Muscle layer of colon (tissue), 2 donors: ENCODE measurements at regions not wholly inside any gene's neighbourhood (a gene's known extent, or its start where the extent isn't known, plus 50 kb on each side); places are given as distances from the start of the nearest gene placed in this dataset.
"Not testable (repeated sequence)": the region's sequence is repeated elsewhere in the genome, so short reads cannot be mapped to it uniquely, and the experiment has no call there.

Source experiments
- H3K27ac ChIP-seq: one replicate; pipeline ENCODE4 v1.7.0; 2013; ENCODE audit warnings: low read depth, mild to moderate bottlenecking, low read length, moderate library complexity
- H3K27me3 ChIP-seq, 2 donors: one replicate each; pipeline ENCODE4 v1.7.0; 2013; ENCODE audit warnings: low read length in 2 of 2, mild to moderate bottlenecking in 2 of 2; ENCODE audit not compliant: insufficient read depth in 2 of 2, control insufficient read depth in 1 of 2
- H3K36me3 ChIP-seq: one replicate; pipeline ENCODE4 v1.7.0; 2013; ENCODE audit warnings: mild to moderate bottlenecking, low read length; ENCODE audit not compliant: insufficient read depth
- H3K4me1 ChIP-seq: one replicate; pipeline ENCODE4 v1.7.0; 2013; ENCODE audit warnings: mild to moderate bottlenecking, low read length; ENCODE audit not compliant: insufficient read depth
- H3K4me3 ChIP-seq, 2 donors: one replicate each; pipeline ENCODE4 v1.7.0; 2013; ENCODE audit warnings: low read length in 2 of 2, low read depth in 1 of 2, mild to moderate bottlenecking in 1 of 2, moderate library complexity in 1 of 2
- H3K9ac ChIP-seq: one replicate; pipeline ENCODE4 v1.7.0; 2013; ENCODE audit warnings: low read length
- H3K9me3 ChIP-seq: one replicate; pipeline ENCODE4 v1.7.0; 2013; ENCODE audit warnings: mild to moderate bottlenecking, low read length
- donor health status: abdominal sarcoma.
- donor health status: Adenocarcinoma of cecum.

GRCh38 chr21:20292280-20292679, 705.9 kb upstream of the NCAM2 start:
- H3K27ac ChIP-seq, result no peak overlapping the region
- H3K4me3 ChIP-seq, result no peak overlapping the region
- no peaks in the 10 kb centered on the region for H3K36me3 ChIP-seq
- no peak overlapping the region for H3K9ac ChIP-seq
- peaks cover 7% of the 10 kb centered on the region for H3K4me1 ChIP-seq
- no peaks in the 10 kb centered on the region for H3K9me3 ChIP-seq
- no peaks in the 10 kb centered on the region for H3K27me3 ChIP-seq

GRCh38 chr21:20292854-20293253, 705.4 kb upstream of the NCAM2 start:
- H3K27ac ChIP-seq, H3K36me3 ChIP-seq, H3K9ac ChIP-seq: not testable (repeated sequence)

GRCh38 chr21:20301395-20301794, 696.8 kb upstream of the NCAM2 start:
- no peak overlapping the region for H3K9ac ChIP-seq

More at GRCh38 chr21:20292854-20293253, 705.4 kb upstream of the NCAM2 start:
- H3K4me1 ChIP-seq, H3K27me3 ChIP-seq, H3K4me3 ChIP-seq, H3K9me3 ChIP-seq: not testable (repeated sequence)

DNA sequence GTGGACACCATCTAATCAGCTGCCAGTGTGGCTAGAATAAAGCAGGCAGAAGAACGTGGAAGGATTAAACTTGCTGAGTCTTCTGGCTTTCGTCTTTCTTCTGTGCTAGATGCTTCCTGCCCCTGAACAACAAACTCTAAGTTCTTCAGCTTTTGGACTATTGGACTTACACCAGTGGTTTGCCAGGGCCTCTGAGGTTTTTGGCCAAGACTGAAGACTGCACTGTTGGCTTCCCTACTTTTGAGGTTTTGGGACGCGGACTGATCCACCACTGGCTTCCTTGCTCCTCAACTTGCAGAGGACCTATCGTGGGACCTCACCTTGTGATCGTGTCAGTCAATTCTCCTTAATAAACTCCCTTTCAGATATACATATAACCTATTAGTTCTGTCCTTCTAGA, 696.1 kb upstream of the NCAM2 start:
- H3K27me3 ChIP-seq, result no peaks in the 10 kb centered on the region
- H3K4me3 ChIP-seq, result no peak overlapping the region
- no peak overlapping the region for H3K9ac ChIP-seq
- H3K4me1 ChIP-seq, result no peaks in the 10 kb centered on the region
- no peaks in the 10 kb centered on the region for H3K9me3 ChIP-seq
- H3K27ac ChIP-seq, result no peak overlapping the region
- H3K36me3 ChIP-seq, result no peaks in the 10 kb centered on the region

More at GRCh38 chr21:20301395-20301794, 696.8 kb upstream of the NCAM2 start:
- no peaks in the 10 kb centered on the region for H3K27me3 ChIP-seq
- H3K36me3 ChIP-seq, result no peaks in the 10 kb centered on the region
- H3K4me1 ChIP-seq, result no peaks in the 10 kb centered on the region
- no peaks in the 10 kb centered on the region for H3K9me3 ChIP-seq
- no peak overlapping the region for H3K4me3 ChIP-seq
- H3K27ac ChIP-seq, result no peak overlapping the region

DNA sequence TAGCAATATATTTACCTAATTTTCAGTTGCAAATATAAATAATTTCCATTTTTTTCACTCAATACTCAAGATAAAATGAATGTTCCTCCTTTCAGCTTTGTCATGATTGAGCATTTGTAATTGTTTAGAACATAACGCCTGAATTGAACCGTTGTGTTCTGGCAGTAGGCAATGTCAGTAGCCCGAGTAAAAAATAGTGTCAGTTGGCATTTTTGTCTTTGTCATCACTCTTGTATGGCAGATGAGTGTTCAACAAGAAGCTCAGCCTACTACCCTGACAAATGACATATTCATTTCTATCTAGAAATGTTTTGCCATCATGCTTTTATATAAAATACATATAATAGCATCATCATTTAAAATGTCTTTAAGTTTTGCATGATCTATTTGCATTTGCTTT, 691.4 kb upstream of the NCAM2 start:
- no peak overlapping the region for H3K9ac ChIP-seq
- no peaks in the 10 kb centered on the region for H3K36me3 ChIP-seq
- no peaks in the 10 kb centered on the region for H3K27me3 ChIP-seq
- no peaks in the 10 kb centered on the region for H3K9me3 ChIP-seq
- no peaks in the 10 kb centered on the region for H3K4me1 ChIP-seq
- H3K27ac ChIP-seq, result no peak overlapping the region
- H3K4me3 ChIP-seq, result no peak overlapping the region

GRCh38 chr21:20308586-20309315, 689.5 kb upstream of the NCAM2 start:
- Histone ChIP-seq H3K4me1 (no peaks in the 10 kb centered on the region), H3K9ac (no peak overlapping the region), H3K4me3 (no peak overlapping the region), H3K27ac (no peak overlapping the region), H3K9me3 (no peaks in the 10 kb centered on the region), H3K27me3 (no peaks in the 10 kb centered on the region), H3K36me3 (no peaks in the 10 kb centered on the region)

DNA sequence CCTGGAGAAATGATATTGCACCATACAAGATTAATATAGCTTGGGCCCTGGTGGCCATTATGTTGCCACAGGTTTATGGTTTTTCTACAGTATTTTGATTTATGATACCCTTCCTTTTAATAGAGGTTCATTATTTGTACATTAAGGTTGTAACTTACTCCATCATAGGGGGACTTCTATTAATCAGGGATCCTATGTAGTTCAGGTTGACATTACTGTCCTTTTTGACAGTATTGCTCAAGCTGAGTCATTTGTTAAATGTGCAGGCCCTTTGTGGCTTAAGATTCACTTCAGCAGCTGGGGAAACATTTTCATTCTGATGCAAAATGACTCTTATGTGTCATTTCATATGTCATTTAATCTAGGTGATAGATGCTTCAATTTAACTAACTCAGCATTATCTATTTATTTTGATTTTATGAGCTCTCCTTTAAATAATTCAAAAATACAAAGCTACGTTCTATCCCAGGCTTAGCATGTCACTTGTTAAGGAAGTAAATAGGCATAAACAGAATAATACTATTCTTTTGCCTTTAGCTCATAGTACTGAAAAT, 686.9 kb upstream of the NCAM2 start:
- Histone ChIP-seq H3K4me1 (no peaks in the 10 kb centered on the region), H3K27ac (no peak overlapping the region), H3K27me3 (no peaks in the 10 kb centered on the region), H3K4me3 (no peak overlapping the region), H3K9me3 (no peaks in the 10 kb centered on the region), H3K36me3 (no peaks in the 10 kb centered on the region), H3K9ac (no peak overlapping the region)

DNA sequence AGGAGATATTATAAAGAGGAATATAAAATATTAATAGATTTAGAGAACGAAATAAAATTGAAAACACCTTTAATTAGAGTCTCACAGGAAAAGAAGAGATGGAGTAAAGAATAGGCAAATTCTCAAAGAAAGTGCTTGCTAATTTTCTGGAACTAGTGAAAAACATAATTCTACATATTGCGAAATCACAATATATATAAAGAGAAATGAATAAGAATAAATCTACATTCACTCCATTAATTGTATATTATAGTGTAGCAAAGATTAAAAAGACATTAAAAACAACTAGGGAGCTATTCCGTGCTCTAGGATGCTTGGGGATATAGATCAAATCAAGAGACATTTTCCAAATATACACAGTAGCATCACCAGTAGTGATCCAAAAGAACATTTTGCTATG, 685.2 kb upstream of the NCAM2 start:
- H3K36me3 ChIP-seq, result no peaks in the 10 kb centered on the region
- H3K27me3 ChIP-seq, result no peaks in the 10 kb centered on the region
- no peaks in the 10 kb centered on the region for H3K9me3 ChIP-seq
- H3K4me1 ChIP-seq, result no peaks in the 10 kb centered on the region
- H3K9ac ChIP-seq, result no peak overlapping the region
- no peak overlapping the region for H3K4me3 ChIP-seq
- H3K27ac ChIP-seq, result no peak overlapping the region

DNA sequence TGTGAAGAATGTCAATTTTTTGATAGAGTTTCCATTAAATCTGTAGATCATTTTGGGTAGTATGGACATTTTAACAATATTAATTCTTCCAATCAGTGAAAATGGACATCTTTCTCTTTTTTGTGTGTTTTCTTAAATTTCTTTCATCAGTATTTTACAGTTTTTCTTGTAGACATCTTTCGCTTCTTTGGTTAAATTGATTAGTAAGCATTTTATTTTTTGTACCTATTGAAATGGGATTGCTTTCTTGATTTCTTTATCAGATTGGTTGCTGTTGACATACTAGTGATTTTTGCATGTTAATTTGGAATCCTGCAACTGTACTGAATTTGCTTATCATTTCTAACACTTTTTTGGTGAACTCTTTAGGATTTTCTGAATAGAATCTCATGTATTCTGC, 683.2 kb upstream of the NCAM2 start:
- H3K27ac ChIP-seq, result no peak overlapping the region

GRCh38 chr21:20329636-20330035, 668.6 kb upstream of the NCAM2 start:
- no peaks in the 10 kb centered on the region for H3K4me1 ChIP-seq
- H3K27ac ChIP-seq, result no peak overlapping the region
- H3K9me3 ChIP-seq, result no peaks in the 10 kb centered on the region
- no peak overlapping the region for H3K4me3 ChIP-seq
- no peaks in the 10 kb centered on the region for H3K36me3 ChIP-seq
- no peaks in the 10 kb centered on the region for H3K27me3 ChIP-seq
- H3K9ac ChIP-seq, result no peak overlapping the region

More for the DNA sequence above, 683.2 kb upstream of the NCAM2 start:
- Histone ChIP-seq H3K36me3 (no peaks in the 10 kb centered on the region), H3K4me3 (no peak overlapping the region), H3K9ac (no peak overlapping the region), H3K9me3 (no peaks in the 10 kb centered on the region), H3K4me1 (no peaks in the 10 kb centered on the region), H3K27me3 (no peaks in the 10 kb centered on the region)

GRCh38 chr21:20330652-20331051, 667.6 kb upstream of the NCAM2 start:
- no peaks in the 10 kb centered on the region for H3K27me3 ChIP-seq
- H3K4me3 ChIP-seq, result no peak overlapping the region
- H3K9me3 ChIP-seq, result no peaks in the 10 kb centered on the region
- no peaks in the 10 kb centered on the region for H3K4me1 ChIP-seq
- no peak overlapping the region for H3K9ac ChIP-seq
- H3K27ac ChIP-seq, result no peak overlapping the region
- no peaks in the 10 kb centered on the region for H3K36me3 ChIP-seq

DNA sequence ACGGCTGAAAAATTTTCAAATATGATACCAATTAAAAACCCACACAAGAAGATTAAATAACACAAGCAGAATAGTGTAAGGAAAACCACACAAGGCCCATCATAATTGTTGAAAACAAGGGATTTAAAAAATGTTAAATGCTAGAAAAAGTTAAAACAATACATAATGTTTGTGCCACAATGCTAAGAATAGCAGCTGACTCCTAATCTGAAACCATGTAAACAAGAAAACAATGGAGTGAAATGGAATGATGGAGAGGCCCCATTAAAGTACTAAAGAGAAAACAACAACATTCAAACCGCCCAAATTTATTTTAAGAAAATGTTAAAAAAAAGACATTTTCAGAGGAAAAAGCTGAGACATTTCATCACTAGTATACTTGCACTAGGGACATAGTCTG, 663.6 kb upstream of the NCAM2 start:
- H3K9me3 ChIP-seq, result no peaks in the 10 kb centered on the region
- H3K27me3 ChIP-seq, result no peaks in the 10 kb centered on the region
- peaks cover 7% of the 10 kb centered on the region for H3K4me1 ChIP-seq
- no peaks in the 10 kb centered on the region for H3K36me3 ChIP-seq
- H3K9ac ChIP-seq, result no peak overlapping the region
- H3K27ac ChIP-seq, result no peak overlapping the region
- no peak overlapping the region for H3K4me3 ChIP-seq
